WTC11 (cell line): ENCODE measurements at regions not wholly inside any gene's neighbourhood (a gene's known extent, or its start where the extent isn't known, plus 50 kb on each side); places are given as distances from the start of the nearest gene placed in this dataset.

Source experiments
- AFF4 ChIP-seq: sonication (generic); formaldehyde crosslinking; IDR thresholded peaks from 2 replicates; pipeline ENCODE4 v1.8.1; 2023; ENCODE audit warnings: mild to moderate bottlenecking, missing genetic modification reagents, borderline replicate concordance
- CTCF ChIP-seq: fragments of 200-600 bp; IDR thresholded peaks from 2 replicates; pipeline ENCODE4 v1.8.0; 2022; ENCODE audit warnings: antibody characterized with exemption
- FOXP4 ChIP-seq: sonication (generic); formaldehyde crosslinking; IDR thresholded peaks from 2 replicates; pipeline ENCODE4 v1.8.0; 2022; ENCODE audit warnings: mild to moderate bottlenecking, missing genetic modification reagents
- NR3C1 ChIP-seq: sonication (generic); formaldehyde crosslinking; conservative IDR thresholded peaks from 2 replicates; pipeline ENCODE4 v1.8.1; 2023; ENCODE audit warnings: low read depth, mild to moderate bottlenecking, missing genetic modification reagents
- ZNF232 ChIP-seq: sonication (generic); formaldehyde crosslinking; IDR thresholded peaks from 2 replicates; pipeline ENCODE4 v1.8.0; 2022; ENCODE audit warnings: mild to moderate bottlenecking, missing genetic modification reagents
- ZNF263 ChIP-seq: sonication (generic); formaldehyde crosslinking; IDR thresholded peaks from 2 replicates; pipeline ENCODE4 v1.8.1; 2022; ENCODE audit warnings: low read depth, mild to moderate bottlenecking, moderate library complexity, missing genetic modification reagents

GRCh38 chr2:10964052-10964790 is 52.5 kb downstream of the KCNF1 start:
- TF ChIP-seq FOXP4 (CRISPR knock-in tag): no peak
- TF ChIP-seq CTCF: no peak
- no peak for TF ChIP-seq NR3C1 (CRISPR knock-in tag)
- TF ChIP-seq AFF4: no peak
- no peak for TF ChIP-seq ZNF232
- TF ChIP-seq ZNF263 (CRISPR knock-in tag): no peak
